ENCODE measurements at regions not wholly inside any gene's neighbourhood (a gene's known extent, or its start where the extent isn't known, plus 50 kb on each side); places are given as distances from the start of the nearest gene placed in this dataset.

- TF ChIP-seq POLR2A (IDR thresholded peaks at IDR 0.05) = no peak
- TF ChIP-seq CTCF (IDR thresholded peaks at IDR 0.05) = no peak
Measured at GRCh38 chr9:84075004-84075403, 94.4 kb downstream of the RMI1 start.

Data from uterus (tissue), 2 donors.